HepG2 (cell line): ENCODE measurements at regions not wholly inside any gene's neighbourhood (a gene's known extent, or its start where the extent isn't known, plus 50 kb on each side); places are given as distances from the start of the nearest gene placed in this dataset.

Experiments used
- ARID4A ChIP-seq: sonication (generic); formaldehyde crosslinking; IDR thresholded peaks from 2 replicates; pipeline ENCODE4 v1.5.0; 2020; ENCODE audit warnings: mild to moderate bottlenecking, missing genetic modification reagents, borderline replicate concordance
- ATF3 ChIP-seq: sonication (generic); formaldehyde crosslinking; IDR thresholded peaks from 2 replicates; pipeline ENCODE4 v1.4.0; 2020; ENCODE audit warnings: missing genetic modification reagents
- EHMT2 ChIP-seq: fragments of 200-600 bp; sonication (generic); IDR thresholded peaks from 2 replicates; pipeline ENCODE4 v1.7.0; 2017; ENCODE audit warnings: antibody characterized with exemption, low read depth, low read length, borderline replicate concordance
- FOXA3 ChIP-seq: IDR thresholded peaks from 2 replicates; pipeline ENCODE4 v1.6.1; 2016; ENCODE audit warnings: missing genetic modification reagents, missing compliant biosample characterization
- GABPA ChIP-seq, 2 experiments: IDR thresholded peaks; 2 replicates each; pipeline ENCODE4 v1.6.1; 2011 to 2016; ENCODE audit warnings: low read depth in 2 of 2, low read length in 1 of 2, missing biosample characterization in 1 of 2, missing genetic modification characterization in 1 of 2
- HMG20B ChIP-seq: conservative IDR thresholded peaks from 2 replicates; pipeline ENCODE4 v1.6.1; 2016; ENCODE audit warnings: missing genetic modification reagents, missing compliant biosample characterization
- HNF1B ChIP-seq: sonication (generic); formaldehyde crosslinking; IDR thresholded peaks from 2 replicates; pipeline ENCODE4 v1.5.1; 2020; ENCODE audit warnings: mild to moderate bottlenecking, moderate library complexity, missing genetic modification reagents
- JUN ChIP-seq: sonication (generic); formaldehyde crosslinking; IDR thresholded peaks from 2 replicates; pipeline ENCODE4 v1.4.0; 2020; ENCODE audit warnings: mild to moderate bottlenecking, missing genetic modification reagents
- MED1 ChIP-seq: sonication (generic); formaldehyde crosslinking; IDR thresholded peaks from 2 replicates; pipeline ENCODE4 v1.4.0; 2020; ENCODE audit warnings: missing genetic modification reagents
- NFE2 ChIP-seq: sonication (generic); formaldehyde crosslinking; IDR thresholded peaks from 2 replicates; pipeline ENCODE4 v1.4.0; 2020; ENCODE audit warnings: missing genetic modification reagents
- POLR2AphosphoS2 ChIP-seq: IDR thresholded peaks from 2 replicates; pipeline ENCODE4 v1.6.1; 2011; ENCODE audit warnings: low read depth, low read length, improper control_type of control experiment
- RXRA ChIP-seq: sonication (generic); formaldehyde crosslinking; IDR thresholded peaks from 2 replicates; pipeline ENCODE4 v1.5.1; 2020; ENCODE audit warnings: missing genetic modification reagents
- TFE3 ChIP-seq: IDR thresholded peaks from 2 replicates; pipeline ENCODE4 v1.6.1; 2016
- TRIM24 ChIP-seq: sonication (generic); formaldehyde crosslinking; IDR thresholded peaks from 2 replicates; pipeline ENCODE4 v1.8.0; 2022; ENCODE audit warnings: mild to moderate bottlenecking, missing genetic modification reagents
- ZGPAT ChIP-seq: IDR thresholded peaks from 2 replicates; pipeline ENCODE4 v1.6.1; 2016; ENCODE audit warnings: mild to moderate bottlenecking
- ZHX1 ChIP-seq: sonication (generic); formaldehyde crosslinking; IDR thresholded peaks from 2 replicates; pipeline ENCODE4 v1.8.1; 2022; ENCODE audit warnings: low read depth, mild to moderate bottlenecking, missing genetic modification reagents

- TF ChIP-seq ARID4A (CRISPR knock-in tag), result peak; percentile 36; the same call in 1 of the 2 replicates
- TF ChIP-seq FOXA3, result peak; percentile 77
- peak; percentile 60; the same call in 1 of the 2 replicates for TF ChIP-seq TFE3 (CRISPR knock-in tag)
- TF ChIP-seq NFE2 (CRISPR knock-in tag), result no peak
- TF ChIP-seq POLR2AphosphoS2, result no peak
- TF ChIP-seq RXRA (CRISPR knock-in tag), result peak; percentile 90; the same call in 1 of the 2 replicates
- peak; percentile 60; the same call in 1 of the 2 replicates for TF ChIP-seq ATF3
- TF ChIP-seq HMG20B, result peak; percentile 41; the same call in 1 of the 2 replicates
- TF ChIP-seq ZHX1 (CRISPR knock-in tag), result no peak
- 0 out of 2 replicates have a peak, but pooled peaks have one; percentile 53 for TF ChIP-seq JUN
- TF ChIP-seq MED1, result peak; percentile 73
- no peak for TF ChIP-seq GABPA (IDR thresholded peaks at IDR 0.05; ENCODE audit: low read depth, low read length)
- TF ChIP-seq GABPA (CRISPR knock-in tag; IDR thresholded peaks at IDR 0.05; ENCODE audit: low read depth), result peak; percentile 51; the same call in 1 of the 2 replicates
- peak; percentile 44 for TF ChIP-seq HNF1B (CRISPR knock-in tag)
- peak; percentile 32; the same call in 1 of the 2 replicates for TF ChIP-seq EHMT2
- TF ChIP-seq TRIM24 (CRISPR knock-in tag), result peak; percentile 72; the same call in 1 of the 2 replicates
- TF ChIP-seq ZGPAT (CRISPR knock-in tag), result peak; percentile 61
Observed at GRCh38 chr10:93235686-93236085, 162.0 kb downstream of the CYP26A1 start (continued).
